Immature natural killer cell (primary cell): ENCODE measurements at regions not wholly inside any gene's neighbourhood (a gene's known extent, or its start where the extent isn't known, plus 50 kb on each side); places are given as distances from the start of the nearest gene placed in this dataset.

Experiments used
- DNase-seq, 3 donors: peaks; one replicate each; pipeline ENCODE4 v3.0.0; 2022; ENCODE audit warnings: mixed read lengths in 1 of 3
- H3K27ac Mint-ChIP-seq, 6 donors: one replicate each; pipeline ENCODE4 v1.8.0; 2020; ENCODE audit warnings: mixed read lengths in 6 of 6, mild to moderate bottlenecking in 5 of 6, inconsistent platforms in 4 of 6, moderate library complexity in 3 of 6
- H3K27me3 Mint-ChIP-seq, 3 donors: one replicate each; pipeline ENCODE4 v1.8.0; 2020 to 2021; ENCODE audit warnings: low read depth in 3 of 3, mild to moderate bottlenecking in 3 of 3, mixed read lengths in 3 of 3, moderate library complexity in 3 of 3, inconsistent platforms in 1 of 3
- H3K36me3 Mint-ChIP-seq, 3 donors: one replicate each; pipeline ENCODE4 v1.8.0; 2020; ENCODE audit warnings: mixed read lengths in 3 of 3, inconsistent platforms in 2 of 3, mild to moderate bottlenecking in 2 of 3
- H3K4me1 Mint-ChIP-seq, 2 donors: one replicate each; pipeline ENCODE4 v1.8.0; 2020; ENCODE audit warnings: inconsistent platforms in 2 of 2, mild to moderate bottlenecking in 2 of 2, mixed read lengths in 2 of 2, moderate library complexity in 1 of 2
- H3K4me3 Mint-ChIP-seq, 5 donors: one replicate each; pipeline ENCODE4 v1.8.0; 2020; ENCODE audit warnings: mild to moderate bottlenecking in 5 of 5, mixed read lengths in 5 of 5, inconsistent platforms in 3 of 5, moderate library complexity in 3 of 5
- H3K9me3 Mint-ChIP-seq, 6 donors: one replicate each; pipeline ENCODE4 v1.8.0; 2020; ENCODE audit warnings: mild to moderate bottlenecking in 6 of 6, mixed read lengths in 6 of 6, inconsistent platforms in 4 of 6, moderate library complexity in 3 of 6

- Mint-ChIP-seq H3K9me3 (no peaks in the 10 kb centered on the region), H3K4me3 (no peak overlapping the region), H3K36me3 (no peaks in the 10 kb centered on the region), H3K4me1 (peaks cover 19% of the 10 kb centered on the region in 2 donors), H3K27ac (no peak overlapping the region), H3K27me3 (peaks cover 0 to 13% (median 2%) of the 10 kb centered on the region in 3 donors)
- DNase-seq = no peak
Measured at GRCh38 chr9:88775966-88776365, 215.3 kb upstream of the S1PR3 start.

DNA sequence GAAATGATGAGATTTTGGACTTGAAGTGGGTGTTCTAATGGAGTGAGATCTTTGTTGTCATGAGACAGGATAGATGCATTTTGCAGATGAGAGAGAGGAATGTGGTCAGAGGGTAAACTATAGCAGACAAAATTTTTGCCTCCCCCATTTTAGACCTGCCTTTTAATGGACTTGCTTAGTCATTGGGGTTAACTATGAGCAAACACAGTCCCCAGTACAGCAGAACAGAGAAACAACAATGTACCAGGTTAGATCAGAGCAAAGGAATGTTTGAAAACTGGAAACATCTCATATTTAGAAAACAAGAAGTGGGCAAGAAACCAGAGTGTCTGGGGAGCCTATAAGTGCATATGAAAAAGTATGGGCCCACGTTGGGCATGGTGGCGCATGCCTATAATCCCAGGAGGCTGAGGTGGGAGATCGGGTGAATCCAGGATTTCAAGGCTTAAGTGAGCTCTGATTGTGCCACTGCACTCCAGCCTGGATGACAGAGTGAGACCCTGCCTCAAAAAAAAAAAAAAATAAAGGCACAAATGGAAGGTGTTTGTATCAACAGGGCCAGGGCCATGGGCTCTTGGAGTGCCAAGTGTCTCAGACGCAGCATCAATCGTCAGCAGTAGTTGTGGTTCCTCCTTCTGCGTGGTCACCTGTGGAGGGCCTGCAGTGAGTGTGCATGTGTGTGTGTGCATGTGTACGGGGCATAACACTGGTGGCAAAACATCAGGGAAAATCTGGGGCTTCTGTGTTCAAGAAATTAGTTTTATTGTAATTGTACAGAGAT, 214.4 kb upstream of the S1PR3 start:
- H3K4me3 Mint-ChIP-seq = no peak overlapping the region
- H3K36me3 Mint-ChIP-seq = no peaks in the 10 kb centered on the region
- peaks cover 19% of the 10 kb centered on the region in 2 donors for H3K4me1 Mint-ChIP-seq
- H3K27ac Mint-ChIP-seq = no peak overlapping the region
- DNase-seq = no peak
- H3K9me3 Mint-ChIP-seq = no peaks in the 10 kb centered on the region
- H3K27me3 Mint-ChIP-seq = peaks cover 0 to 13% (median 2%) of the 10 kb centered on the region in 3 donors

GRCh38 chr9:88777498-88778312, 213.6 kb upstream of the S1PR3 start:
- Mint-ChIP-seq H3K9me3 (no peaks in the 10 kb centered on the region), H3K4me1 (peaks cover 19% of the 10 kb centered on the region in 2 donors), H3K4me3 (peak overlapping the region in 1 of 5 donors; percentile 12), H3K27ac (peak overlapping the region in 1 of 6 donors; percentile 29), H3K27me3 (peaks cover 0 to 13% (median 3%) of the 10 kb centered on the region in 3 donors), H3K36me3 (no peaks in the 10 kb centered on the region)
- no peak for DNase-seq

DNA sequence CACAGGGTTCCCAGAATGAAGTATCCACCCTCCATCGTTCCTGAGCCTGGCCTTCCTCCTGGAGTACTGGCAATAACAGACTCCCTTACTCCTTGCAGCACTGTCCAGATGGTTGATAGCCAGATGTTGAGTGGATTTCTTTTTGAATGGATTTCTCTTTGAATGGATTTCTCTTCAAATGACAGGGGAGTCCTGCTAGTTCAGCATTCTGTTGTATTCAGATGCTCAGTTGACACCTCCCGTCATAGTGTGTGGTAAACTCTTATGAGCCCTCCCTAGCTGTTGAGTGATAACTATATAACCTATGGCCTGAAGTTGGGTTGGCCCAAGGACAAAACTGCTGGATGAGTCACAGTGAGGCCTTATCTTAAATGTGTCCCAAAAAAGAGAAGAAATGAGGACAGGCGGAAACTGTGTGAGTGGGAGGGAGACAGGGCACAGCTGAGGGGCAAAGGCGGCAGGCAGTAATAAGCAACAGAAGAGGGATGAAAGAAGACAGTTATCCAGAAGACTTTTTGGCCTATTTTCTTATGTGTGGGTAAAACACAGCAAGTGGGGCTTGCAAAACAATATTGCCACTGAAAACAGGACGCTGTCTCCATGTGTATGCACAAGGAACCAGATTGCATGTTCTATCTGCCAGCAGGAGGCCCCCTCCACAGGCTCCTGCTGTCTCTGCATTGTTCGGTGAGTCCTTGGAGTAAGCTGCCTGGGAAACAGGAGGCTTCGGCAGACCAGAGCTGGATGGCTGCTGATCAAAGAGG, 209.5 kb upstream of the S1PR3 start:
- Mint-ChIP-seq H3K27me3 (peaks cover 1 to 12% (median 1%) of the 10 kb centered on the region in 3 donors), H3K4me3 (no peak overlapping the region), H3K9me3 (no peaks in the 10 kb centered on the region), H3K36me3 (no peaks in the 10 kb centered on the region), H3K4me1 (peaks cover 9 to 12% of the 10 kb centered on the region in 2 donors), H3K27ac (no peak overlapping the region)
- DNase-seq = no peak

DNA sequence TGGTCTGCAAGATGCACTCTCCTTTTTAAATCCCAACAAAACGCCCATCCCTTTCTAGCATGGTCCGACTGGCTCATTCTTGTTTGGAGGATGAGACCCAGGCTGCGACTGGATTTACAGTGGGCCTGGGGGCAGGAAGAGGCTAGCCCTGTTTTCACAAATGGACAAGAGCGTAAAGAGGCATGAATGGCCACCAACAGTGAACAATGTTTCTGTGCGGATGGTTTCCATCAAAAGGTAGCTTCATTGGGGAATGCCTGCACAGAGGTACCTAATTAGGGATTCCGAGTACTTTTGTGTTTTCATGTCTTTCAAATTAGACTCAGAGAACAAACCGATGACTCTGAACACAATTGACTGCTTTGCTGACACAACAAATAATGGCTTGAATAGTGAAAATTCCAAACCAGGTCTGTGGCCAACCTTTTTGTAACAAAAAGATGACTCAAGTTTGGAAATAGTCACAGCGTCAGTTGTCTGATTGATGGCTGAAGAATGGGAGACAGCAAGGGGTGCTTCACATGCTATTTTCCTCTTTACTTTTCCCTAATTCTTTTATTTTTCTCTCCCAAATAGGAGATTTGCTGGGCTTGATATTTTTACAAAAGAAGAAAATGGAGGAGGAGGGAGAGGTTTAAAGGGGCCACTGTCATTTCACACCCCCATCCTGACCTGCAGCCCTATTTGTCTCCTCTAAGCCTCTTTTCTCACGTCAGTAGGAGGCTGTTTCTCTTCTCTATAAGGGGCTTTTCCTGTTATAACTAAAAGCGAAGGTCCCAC, 208.1 kb upstream of the S1PR3 start:
- Mint-ChIP-seq H3K27me3 (peaks cover 3 to 19% (median 5%) of the 10 kb centered on the region in 3 donors), H3K27ac (no peak overlapping the region)
- DNase-seq = no peak

GRCh38 chr9:88783711-88784083, 207.6 kb upstream of the S1PR3 start:
- Mint-ChIP-seq H3K4me1 (no peaks in the 10 kb centered on the region), H3K27me3 (peaks cover 3 to 20% (median 6%) of the 10 kb centered on the region in 3 donors), H3K9me3 (peaks cover 0 to 4% (median 0%) of the 10 kb centered on the region in 6 donors), H3K4me3 (no peak overlapping the region), H3K27ac (no peak overlapping the region), H3K36me3 (no peaks in the 10 kb centered on the region)
- DNase-seq = no peak

More for the DNA sequence above, 208.1 kb upstream of the S1PR3 start:
- peaks cover under 1 to 4% of the 10 kb centered on the region in 2 donors for H3K4me1 Mint-ChIP-seq
- peaks cover 0 to 4% (median 0%) of the 10 kb centered on the region in 6 donors for H3K9me3 Mint-ChIP-seq
- no peaks in the 10 kb centered on the region for H3K36me3 Mint-ChIP-seq
- no peak overlapping the region for H3K4me3 Mint-ChIP-seq

DNA sequence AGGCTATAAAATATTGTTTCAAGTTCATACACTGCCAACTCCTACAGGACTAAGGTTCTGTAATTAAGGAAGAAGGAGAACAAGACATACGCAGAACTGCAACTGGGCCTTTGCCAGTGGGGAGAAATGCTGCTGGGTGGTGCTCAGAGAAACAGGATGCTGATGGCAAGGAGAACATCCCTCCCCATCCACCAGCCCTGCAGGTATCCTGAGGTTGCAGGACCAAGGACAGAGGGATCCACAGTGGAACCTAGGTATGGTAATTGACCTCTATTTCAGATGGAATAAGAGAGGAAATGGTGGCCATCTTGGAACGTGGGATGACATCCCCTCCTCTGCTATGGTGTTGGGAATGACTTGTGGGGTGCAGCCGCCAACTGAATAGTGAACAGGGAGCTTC, 206.3 kb upstream of the S1PR3 start:
- no peak overlapping the region for H3K4me3 Mint-ChIP-seq
- DNase-seq = no peak
- H3K4me1 Mint-ChIP-seq = no peaks in the 10 kb centered on the region
- no peaks in the 10 kb centered on the region for H3K36me3 Mint-ChIP-seq
- peaks cover 3 to 20% (median 9%) of the 10 kb centered on the region in 3 donors for H3K27me3 Mint-ChIP-seq
- H3K9me3 Mint-ChIP-seq = peaks cover 0 to 4% (median 0%) of the 10 kb centered on the region in 6 donors
- H3K27ac Mint-ChIP-seq = no peak overlapping the region

DNA sequence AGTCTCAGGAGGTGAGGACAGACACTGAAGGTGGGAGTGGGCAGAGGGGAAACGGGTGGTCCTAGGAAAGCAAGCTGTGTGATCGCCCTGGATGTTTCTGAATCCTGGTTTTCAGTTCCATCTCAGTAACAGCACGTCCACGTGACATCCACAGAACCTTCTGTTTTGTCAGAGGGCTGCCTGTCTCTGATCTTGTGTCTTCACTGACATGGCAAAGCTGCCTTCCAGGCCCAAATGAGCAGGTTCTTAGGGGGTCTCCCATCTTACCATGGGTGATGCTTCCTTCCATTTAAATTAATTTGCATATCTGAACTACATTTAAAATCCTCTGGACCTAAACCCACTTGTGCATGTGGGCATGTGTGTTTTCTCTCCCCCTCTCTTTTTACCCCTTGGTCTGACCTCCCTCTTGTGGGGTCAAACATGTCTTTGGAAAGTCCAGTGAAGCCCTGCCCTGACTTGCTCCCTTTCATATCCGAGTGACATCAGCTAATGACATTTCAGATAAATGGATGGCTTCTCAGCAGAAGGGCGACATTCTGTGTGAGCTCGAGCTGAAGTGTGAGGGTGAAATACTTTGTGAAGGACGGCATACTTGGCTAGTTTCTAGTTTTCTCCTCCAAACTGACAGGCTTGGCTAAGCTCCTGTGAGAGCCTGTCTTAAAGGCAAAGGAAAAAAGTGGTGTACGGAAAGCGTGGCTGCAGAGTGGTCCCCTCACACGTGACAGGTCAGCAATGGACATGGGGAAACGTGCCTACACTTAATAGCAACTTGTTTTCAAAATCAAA, 204.8 kb upstream of the S1PR3 start:
- no peak for DNase-seq
- H3K36me3 Mint-ChIP-seq = no peaks in the 10 kb centered on the region
- no peak overlapping the region for H3K27ac Mint-ChIP-seq
- H3K4me1 Mint-ChIP-seq = no peaks in the 10 kb centered on the region
- no peak overlapping the region for H3K4me3 Mint-ChIP-seq
- peaks cover 0 to 4% (median 0%) of the 10 kb centered on the region in 6 donors for H3K9me3 Mint-ChIP-seq
- H3K27me3 Mint-ChIP-seq = peaks cover 3 to 18% (median 11%) of the 10 kb centered on the region in 3 donors

GRCh38 chr9:88789785-88790184, 201.5 kb upstream of the S1PR3 start:
- Mint-ChIP-seq H3K27me3 (peaks cover 3 to 15% (median 9%) of the 10 kb centered on the region in 3 donors), H3K27ac (no peak overlapping the region), H3K4me3 (no peak overlapping the region), H3K9me3 (peaks cover 0 to 4% (median 0%) of the 10 kb centered on the region in 6 donors), H3K36me3 (no peaks in the 10 kb centered on the region), H3K4me1 (no peaks in the 10 kb centered on the region)
- DNase-seq = no peak

DNA sequence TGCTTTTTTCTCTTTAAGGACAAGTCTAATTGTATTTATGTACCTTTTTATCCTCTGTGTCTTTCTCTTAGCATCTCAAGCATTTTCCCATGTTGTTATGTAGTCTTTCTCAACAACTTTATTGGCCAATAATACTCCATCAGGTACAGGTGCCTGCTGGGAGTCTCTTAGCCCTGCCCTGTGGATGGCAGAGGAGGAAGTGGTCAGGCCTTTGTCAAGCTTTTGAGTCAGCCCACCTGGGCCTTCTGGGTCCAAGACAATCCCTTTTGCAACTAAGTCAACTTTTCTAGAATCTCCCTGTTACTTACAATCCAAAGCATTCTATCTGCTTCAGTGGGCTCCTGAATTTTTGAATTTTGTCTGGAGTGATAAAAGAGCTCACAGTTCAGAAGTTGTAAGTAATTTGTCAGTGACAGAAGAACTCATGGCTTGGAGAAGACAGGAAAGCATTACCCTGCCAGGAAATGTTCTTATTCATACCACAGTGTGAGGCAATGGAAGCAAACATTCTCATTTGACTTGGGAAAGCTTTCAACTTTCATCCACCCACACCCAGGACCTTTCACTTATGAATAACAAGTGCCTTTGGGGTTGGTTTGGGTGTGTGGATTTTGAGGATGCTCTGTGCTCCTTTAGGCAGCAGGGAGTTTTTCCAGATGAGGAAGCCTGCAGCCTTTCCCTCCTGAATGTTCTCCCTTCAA, 200.0 kb upstream of the S1PR3 start:
- Mint-ChIP-seq H3K27ac (no peak overlapping the region), H3K4me1 (no peaks in the 10 kb centered on the region), H3K4me3 (no peak overlapping the region), H3K9me3 (peaks cover 0 to 4% (median 0%) of the 10 kb centered on the region in 6 donors), H3K27me3 (peaks cover 3 to 15% (median 9%) of the 10 kb centered on the region in 3 donors), H3K36me3 (no peaks in the 10 kb centered on the region)
- DNase-seq = no peak

GRCh38 chr9:88792502-88792901, 198.8 kb upstream of the S1PR3 start:
- Mint-ChIP-seq H3K36me3 (no peaks in the 10 kb centered on the region), H3K27ac (no peak overlapping the region), H3K27me3 (peaks cover 2 to 12% (median 9%) of the 10 kb centered on the region in 3 donors), H3K4me1 (no peaks in the 10 kb centered on the region), H3K9me3 (peaks cover 0 to 2% (median 0%) of the 10 kb centered on the region in 6 donors), H3K4me3 (no peak overlapping the region)
- DNase-seq = no peak

DNA sequence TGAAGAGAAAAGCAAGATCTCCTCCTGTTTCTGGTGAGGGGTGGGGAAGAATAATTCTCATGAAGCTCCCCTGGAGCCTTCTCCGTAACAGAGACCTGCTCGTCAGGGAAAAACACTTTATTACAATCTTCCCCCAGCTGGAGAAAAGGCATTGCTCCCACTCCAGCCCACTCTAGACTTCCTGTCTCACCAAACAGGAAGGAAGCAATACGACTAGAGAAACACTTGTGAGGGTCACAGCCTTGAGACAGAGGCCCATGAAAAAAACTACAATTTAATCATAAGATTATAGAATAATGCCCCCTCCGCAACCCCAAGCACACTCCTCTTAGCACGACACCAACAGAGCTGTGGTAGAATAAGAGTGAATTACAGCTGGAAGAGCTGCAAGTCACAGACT, 197.2 kb upstream of the S1PR3 start:
- no peaks in the 10 kb centered on the region for H3K36me3 Mint-ChIP-seq
- no peaks in the 10 kb centered on the region for H3K9me3 Mint-ChIP-seq
- no peak overlapping the region for H3K27ac Mint-ChIP-seq
- DNase-seq = no peak
- H3K27me3 Mint-ChIP-seq = peaks cover 4 to 5% (median 4%) of the 10 kb centered on the region in 3 donors
- H3K4me1 Mint-ChIP-seq = no peaks in the 10 kb centered on the region
- H3K4me3 Mint-ChIP-seq = no peak overlapping the region
